Lower lobe of right lung (tissue), 2 donors: ENCODE measurements at regions not wholly inside any gene's neighbourhood (a gene's known extent, or its start where the extent isn't known, plus 50 kb on each side); places are given as distances from the start of the nearest gene placed in this dataset.

Experiments used
- ATAC-seq, 2 donors: fragments of 200-7000 bp; cut with Tn5 transposase; one replicate each; pipeline ENCODE4 v1.9.1; 2020 to 2022; ENCODE audit warnings: mild to moderate bottlenecking in 2 of 2, moderate library complexity in 2 of 2
- DNase-seq: peaks from one replicate; pipeline ENCODE4 v3.0.0-alpha.2; 2020
- H3K27ac ChIP-seq: fragments of 200-600 bp; one replicate; pipeline ENCODE4 v1.8.0; 2022
- H3K27me3 ChIP-seq: fragments of 200-600 bp; one replicate; pipeline ENCODE4 v1.8.0; 2022; ENCODE audit warnings: low read depth
- H3K36me3 ChIP-seq: fragments of 200-600 bp; one replicate; pipeline ENCODE4 v1.8.0; 2022; ENCODE audit warnings: mild to moderate bottlenecking
- H3K4me1 ChIP-seq: fragments of 200-600 bp; one replicate; pipeline ENCODE4 v1.8.0; 2022
- H3K4me3 ChIP-seq: fragments of 200-600 bp; one replicate; pipeline ENCODE4 v1.8.0; 2022; ENCODE audit warnings: mild to moderate bottlenecking
- H3K9me3 ChIP-seq: fragments of 200-600 bp; one replicate; pipeline ENCODE4 v1.8.0; 2022
- CTCF ChIP-seq: fragments of 200-600 bp; IDR thresholded peaks from one replicate; pipeline ENCODE4 v1.8.0; 2022; ENCODE audit warnings: antibody characterized with exemption, mild to moderate bottlenecking
- intact Hi-C: fragments of 100-400 bp; cut with DNase I; formaldehyde crosslinking; loops from one replicate; pipeline ENCODE4 v1.11.0; 2022
- donor health status: DM: no; HTN: yes; CAD: no; lungs with severe emphysema.

- Histone ChIP-seq H3K9me3 (no peaks in the 10 kb centered on the region), H3K4me3 (no peak overlapping the region), H3K4me1 (no peaks in the 10 kb centered on the region), H3K36me3 (no peaks in the 10 kb centered on the region), H3K27ac (no peak overlapping the region), H3K27me3 (no peaks in the 10 kb centered on the region)
- DNase-seq (no peak), ATAC-seq (no peak)
- intact Hi-C loops = no loop called here
- TF ChIP-seq CTCF = no peak
Observed at GRCh38 chr1:239872626-239873025, 219.1 kb upstream of the FMN2 start.

GRCh38 chr1:239874831-239875230, 216.9 kb upstream of the FMN2 start:
- intact Hi-C loops = no loop called here
- Histone ChIP-seq H3K27me3 (no peaks in the 10 kb centered on the region), H3K27ac (no peak overlapping the region), H3K9me3 (no peaks in the 10 kb centered on the region), H3K4me1 (no peaks in the 10 kb centered on the region), H3K4me3 (no peak overlapping the region), H3K36me3 (no peaks in the 10 kb centered on the region)
- no peak for DNase-seq
- ATAC-seq = no peak
- no peak for TF ChIP-seq CTCF

GRCh38 chr1:239879321-239880170, 212.1 kb upstream of the FMN2 start:
- no peak for TF ChIP-seq CTCF
- H3K9me3 ChIP-seq = no peaks in the 10 kb centered on the region
- no peaks in the 10 kb centered on the region for H3K27me3 ChIP-seq
- no peak overlapping the region for H3K4me3 ChIP-seq
- H3K4me1 ChIP-seq = no peaks in the 10 kb centered on the region
- DNase-seq = no peak
- H3K27ac ChIP-seq = no peak overlapping the region
- H3K36me3 ChIP-seq = no peaks in the 10 kb centered on the region
- ATAC-seq = no peak
- intact Hi-C loops = no loop called here

GRCh38 chr1:239882967-239883366, 208.7 kb upstream of the FMN2 start:
- Histone ChIP-seq H3K36me3 (no peaks in the 10 kb centered on the region), H3K4me1 (no peaks in the 10 kb centered on the region), H3K27ac (no peak overlapping the region), H3K27me3 (no peaks in the 10 kb centered on the region), H3K4me3 (no peak overlapping the region), H3K9me3 (no peaks in the 10 kb centered on the region)
- no peak for DNase-seq
- no peak for TF ChIP-seq CTCF
- intact Hi-C loops = no loop called here
- no peak for ATAC-seq

GRCh38 chr1:239884796-239885195, 206.9 kb upstream of the FMN2 start:
- TF ChIP-seq CTCF = no peak
- H3K27ac ChIP-seq = no peak overlapping the region
- ATAC-seq (no peak), DNase-seq (no peak)
- no peaks in the 10 kb centered on the region for H3K9me3 ChIP-seq
- no peaks in the 10 kb centered on the region for H3K27me3 ChIP-seq
- H3K4me1 ChIP-seq = no peaks in the 10 kb centered on the region
- H3K36me3 ChIP-seq = no peaks in the 10 kb centered on the region
- H3K4me3 ChIP-seq = no peak overlapping the region
- intact Hi-C loops = no loop called here
